T-helper 17 cell (primary cell): ENCODE measurements at regions not wholly inside any gene's neighbourhood (a gene's known extent, or its start where the extent isn't known, plus 50 kb on each side); places are given as distances from the start of the nearest gene placed in this dataset.

Experiments used
- ATAC-seq: fragments of 150-1000 bp; cut with Tn5 transposase; 2 replicates; pipeline ENCODE4 v1.10.0; 2021; ENCODE audit warnings: mild to moderate bottlenecking, moderate library complexity
- DNase-seq, 3 donors: peaks; one replicate each; pipeline versions ENCODE4 v3.0.0 to v3.0.0-alpha.2; 2020 to 2021
- H3K9me3 ChIP-seq: one replicate; pipeline ENCODE4 v1.7.0; 2013; ENCODE audit warnings: low read length, mild to moderate bottlenecking; ENCODE audit not compliant: control insufficient read depth, poor library complexity, severe bottlenecking
- H3K27ac Mint-ChIP-seq: one replicate; pipeline ENCODE4 v1.8.0; 2022; ENCODE audit warnings: mild to moderate bottlenecking, moderate library complexity, mixed read lengths
- H3K27me3 Mint-ChIP-seq: one replicate; pipeline ENCODE4 v1.8.0; 2022; ENCODE audit warnings: mixed read lengths
- H3K36me3 Mint-ChIP-seq: one replicate; pipeline ENCODE4 v1.8.0; 2022; ENCODE audit warnings: low read depth, mixed read lengths
- H3K4me1 Mint-ChIP-seq: one replicate; pipeline ENCODE4 v1.8.0; 2022; ENCODE audit warnings: mild to moderate bottlenecking, mixed read lengths
- H3K4me3 Mint-ChIP-seq: one replicate; pipeline ENCODE4 v1.8.0; 2022; ENCODE audit warnings: mild to moderate bottlenecking, moderate library complexity, mixed read lengths

DNA sequence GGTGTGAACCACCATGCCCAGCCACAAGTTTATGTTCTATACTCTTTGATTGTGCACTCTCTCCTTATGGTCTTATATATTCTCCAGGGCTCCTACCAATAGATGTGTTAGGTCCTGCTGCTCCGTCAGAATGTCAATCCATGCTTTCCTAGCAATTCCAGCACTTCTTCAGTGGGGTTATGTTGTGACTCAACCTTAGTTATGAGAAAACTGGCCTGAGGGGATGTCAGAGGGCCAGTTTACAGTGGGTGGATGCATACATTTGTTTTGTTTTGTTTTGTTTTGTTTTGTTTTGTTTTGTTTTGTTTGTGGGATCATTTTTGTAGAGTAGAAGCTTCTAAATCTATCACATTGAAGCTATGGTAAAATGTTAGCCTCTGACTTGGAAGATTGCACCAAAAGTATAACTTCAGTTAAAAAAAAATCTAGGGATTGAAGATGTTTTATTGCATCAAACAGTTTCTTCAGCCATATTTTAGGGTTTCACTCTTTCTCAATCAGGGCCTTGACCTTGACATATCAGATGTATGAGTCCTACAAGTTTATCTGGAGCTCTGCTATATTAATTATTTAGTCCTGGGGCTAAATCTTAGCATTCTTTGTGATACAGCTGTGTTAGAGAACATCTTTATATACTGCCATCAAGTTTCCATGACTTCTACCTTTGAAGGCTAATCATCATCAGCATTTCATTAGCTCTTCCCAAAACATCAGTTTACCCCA lies 191.6 kb upstream of the CNTN5 start:
- no peak for ATAC-seq
- H3K4me1 Mint-ChIP-seq = no peaks in the 10 kb centered on the region

DNA sequence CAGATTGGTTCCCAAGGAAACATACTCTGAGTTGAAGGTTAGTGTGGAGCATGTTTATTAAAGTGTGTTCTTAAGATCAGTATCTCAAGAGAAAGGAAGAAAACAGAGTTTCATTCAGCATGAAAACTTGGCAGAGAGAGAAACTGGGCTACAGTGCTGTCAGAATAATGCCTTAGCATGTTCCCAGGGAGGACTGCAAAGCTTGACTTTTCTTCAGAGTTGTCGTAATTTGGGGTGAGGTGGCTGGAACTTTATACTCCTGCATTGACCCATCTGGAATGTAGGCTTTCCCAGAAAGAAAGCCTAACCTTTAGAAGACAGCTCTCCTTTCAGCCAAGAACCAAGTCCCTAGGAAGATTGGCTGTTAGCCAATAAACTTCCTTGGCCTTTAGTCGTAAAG lies 190.8 kb upstream of the CNTN5 start:
- H3K9me3 ChIP-seq = no peaks in the 10 kb centered on the region
- Mint-ChIP-seq H3K4me3 (no peak overlapping the region), H3K27me3 (no peaks in the 10 kb centered on the region), H3K36me3 (no peaks in the 10 kb centered on the region), H3K4me1 (no peaks in the 10 kb centered on the region), H3K27ac (no peak overlapping the region)
- DNase-seq = no peak
- ATAC-seq = no peak

More for the DNA sequence above, 191.6 kb upstream of the CNTN5 start:
- Mint-ChIP-seq H3K4me3 (no peak overlapping the region), H3K27ac (no peak overlapping the region), H3K27me3 (no peaks in the 10 kb centered on the region), H3K36me3 (no peaks in the 10 kb centered on the region)
- DNase-seq = no peak
- no peaks in the 10 kb centered on the region for H3K9me3 ChIP-seq

DNA sequence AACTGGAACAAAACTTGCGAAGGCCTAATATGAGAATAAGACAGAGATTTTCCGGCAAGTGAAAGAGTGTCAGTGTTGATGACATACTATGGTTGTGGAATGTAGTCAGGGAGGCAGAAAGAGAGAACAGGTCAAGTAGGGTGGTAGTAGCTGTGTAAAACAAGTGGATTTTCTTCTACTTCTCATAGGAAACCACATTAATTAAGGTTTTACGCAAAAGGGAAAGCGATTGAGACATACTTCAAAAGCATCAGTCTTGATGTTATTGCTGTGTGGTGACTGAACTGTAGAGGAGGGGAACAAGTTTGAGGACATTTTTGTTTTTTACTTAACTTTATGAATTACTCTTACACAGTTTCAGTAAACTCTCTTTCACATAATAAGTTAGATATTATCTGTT lies 186.0 kb upstream of the CNTN5 start:
- Mint-ChIP-seq H3K27me3 (no peaks in the 10 kb centered on the region), H3K36me3 (no peaks in the 10 kb centered on the region), H3K27ac (no peak overlapping the region), H3K4me3 (no peak overlapping the region), H3K4me1 (no peaks in the 10 kb centered on the region)
- H3K9me3 ChIP-seq = no peaks in the 10 kb centered on the region
- ATAC-seq = no peak
- no peak for DNase-seq

DNA sequence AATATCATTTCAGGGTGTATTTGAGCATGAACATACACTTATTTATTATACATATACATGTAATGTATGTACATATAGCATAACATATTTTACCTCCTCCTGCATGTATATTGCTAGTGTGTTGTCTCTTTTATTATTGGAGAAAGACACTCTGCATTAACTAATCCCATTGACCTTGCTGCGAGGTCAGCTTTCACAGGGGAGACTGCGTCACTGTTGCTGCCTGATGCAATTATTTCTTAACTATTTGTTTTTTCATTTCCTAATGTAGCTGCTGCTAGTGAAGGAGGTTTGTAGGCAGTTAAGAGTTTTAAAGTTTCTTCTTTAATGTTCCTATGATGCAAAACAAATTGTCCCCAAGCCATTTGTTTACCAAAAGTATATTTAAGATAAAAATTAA lies 185.4 kb upstream of the CNTN5 start:
- DNase-seq (no peak), ATAC-seq (no peak)
- H3K27me3 Mint-ChIP-seq = no peaks in the 10 kb centered on the region
- no peak overlapping the region for H3K4me3 Mint-ChIP-seq
- H3K27ac Mint-ChIP-seq = no peak overlapping the region
- no peaks in the 10 kb centered on the region for H3K4me1 Mint-ChIP-seq
- no peaks in the 10 kb centered on the region for H3K36me3 Mint-ChIP-seq
- no peaks in the 10 kb centered on the region for H3K9me3 ChIP-seq

DNA sequence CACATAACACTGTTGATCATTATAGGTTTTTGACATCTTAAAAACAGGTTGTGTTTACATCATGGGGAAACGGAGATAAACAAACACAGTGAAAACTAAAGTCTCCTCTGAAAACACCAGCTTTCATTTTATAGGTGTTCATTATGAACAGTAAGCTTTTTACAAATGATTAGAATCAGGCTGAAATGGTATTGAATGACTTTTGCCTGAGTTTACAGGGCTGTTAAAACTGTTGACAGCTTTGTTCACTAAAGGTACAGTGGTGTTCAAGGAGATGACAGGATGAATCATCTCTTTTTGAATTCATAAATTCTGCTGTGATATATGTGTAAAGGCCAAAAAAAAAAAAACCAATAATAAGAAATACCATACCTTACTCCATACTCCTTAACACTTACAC lies 184.6 kb upstream of the CNTN5 start:
- Mint-ChIP-seq H3K36me3 (no peaks in the 10 kb centered on the region), H3K4me3 (no peak overlapping the region), H3K27ac (no peak overlapping the region), H3K4me1 (no peaks in the 10 kb centered on the region), H3K27me3 (no peaks in the 10 kb centered on the region)
- ATAC-seq (no peak), DNase-seq (no peak)
- H3K9me3 ChIP-seq = no peaks in the 10 kb centered on the region

DNA sequence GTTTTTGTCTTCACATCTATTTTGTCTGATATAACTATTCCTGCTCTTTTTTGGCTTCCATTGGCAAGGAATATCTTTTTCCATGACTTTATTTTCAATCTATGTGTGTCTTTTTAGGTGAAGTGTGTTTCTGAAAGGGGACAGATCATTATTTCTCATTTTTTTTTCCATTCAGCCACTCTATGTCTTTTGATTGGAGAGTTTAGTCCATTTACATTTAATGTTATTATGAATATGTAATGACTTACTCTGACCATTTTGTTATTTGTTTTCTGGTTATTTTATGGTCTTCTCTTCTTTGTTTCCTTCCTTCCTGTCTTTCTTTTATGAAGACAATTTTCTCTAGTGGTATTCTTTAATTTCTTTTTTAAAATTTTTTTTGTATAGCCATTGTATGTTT lies 178.6 kb upstream of the CNTN5 start:
- Mint-ChIP-seq H3K27me3 (no peaks in the 10 kb centered on the region), H3K36me3 (no peaks in the 10 kb centered on the region), H3K27ac (no peak overlapping the region)

DNA sequence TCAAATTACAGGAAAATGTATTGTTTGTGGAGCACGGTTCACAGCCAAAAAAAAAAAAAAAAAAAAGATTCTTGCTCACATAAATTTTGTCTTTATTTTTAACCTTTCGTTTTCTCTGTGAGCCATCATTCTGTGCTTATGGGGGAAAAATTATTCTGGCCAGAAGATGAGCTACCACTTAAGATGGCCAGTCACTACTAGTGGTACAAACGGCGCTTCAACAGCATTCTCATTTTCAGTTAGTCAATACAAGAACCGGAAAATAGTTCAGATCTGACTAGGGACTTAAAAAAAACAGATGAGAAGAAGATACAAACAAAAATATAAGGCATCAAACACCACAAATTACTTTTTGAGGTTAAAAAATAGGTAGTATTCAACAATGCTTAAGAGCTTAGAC lies 158.6 kb upstream of the CNTN5 start:
- H3K9me3 ChIP-seq = no peaks in the 10 kb centered on the region
- H3K27me3 Mint-ChIP-seq = no peaks in the 10 kb centered on the region
- H3K4me1 Mint-ChIP-seq = no peaks in the 10 kb centered on the region
- H3K27ac Mint-ChIP-seq = no peak overlapping the region
- H3K4me3 Mint-ChIP-seq = no peak overlapping the region
- no peak for DNase-seq
- H3K36me3 Mint-ChIP-seq = no peaks in the 10 kb centered on the region
- no peak for ATAC-seq

More for the DNA sequence above, 178.6 kb upstream of the CNTN5 start:
- DNase-seq = no peak
- H3K9me3 ChIP-seq = no peaks in the 10 kb centered on the region
- H3K4me3 Mint-ChIP-seq = no peak overlapping the region
- H3K4me1 Mint-ChIP-seq = no peaks in the 10 kb centered on the region
- ATAC-seq = no peak

DNA sequence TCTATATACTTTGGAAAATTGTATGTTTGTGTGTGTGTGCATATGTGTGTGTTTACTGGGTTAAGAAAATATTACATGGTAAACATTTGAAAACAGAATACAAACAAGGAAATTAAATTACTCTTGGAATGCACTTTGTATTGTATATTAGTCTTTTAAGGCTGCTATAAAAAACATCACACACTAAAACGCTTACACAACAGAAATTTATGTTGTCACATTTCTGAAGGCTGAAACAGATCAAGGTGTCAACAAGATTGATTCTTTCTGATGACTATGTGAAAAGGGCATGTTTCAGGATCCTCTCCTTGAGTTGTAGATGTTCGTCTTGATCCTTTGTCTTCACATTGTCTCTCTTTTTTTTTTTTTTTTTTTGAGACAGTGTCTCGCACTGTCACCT lies 149.1 kb upstream of the CNTN5 start:
- Mint-ChIP-seq H3K27me3 (no peaks in the 10 kb centered on the region), H3K4me3 (no peak overlapping the region), H3K4me1 (no peaks in the 10 kb centered on the region), H3K36me3 (no peaks in the 10 kb centered on the region), H3K27ac (no peak overlapping the region)
- DNase-seq = no peak
- H3K9me3 ChIP-seq = no peaks in the 10 kb centered on the region
- no peak for ATAC-seq

DNA sequence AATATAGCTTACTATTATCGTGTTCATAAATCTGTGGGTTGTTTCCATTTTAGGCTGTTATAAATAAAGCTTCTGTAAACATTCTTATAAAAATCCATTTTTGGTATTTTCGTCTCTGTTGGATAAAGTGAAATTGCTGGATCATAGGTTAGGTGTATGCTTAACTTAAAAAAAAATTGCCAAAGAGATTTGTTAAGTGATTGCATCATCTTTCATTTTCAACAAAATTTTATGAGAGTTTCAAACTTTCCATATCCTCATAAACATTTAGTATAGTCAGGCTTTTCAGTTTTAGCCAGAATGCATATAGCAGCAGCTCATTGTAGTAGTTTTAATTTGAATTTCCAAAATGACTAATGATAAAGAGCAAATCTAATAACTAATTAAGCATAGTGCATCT lies 146.7 kb upstream of the CNTN5 start:
- Mint-ChIP-seq H3K36me3 (no peaks in the 10 kb centered on the region), H3K4me1 (no peaks in the 10 kb centered on the region), H3K4me3 (no peak overlapping the region), H3K27ac (no peak overlapping the region), H3K27me3 (no peaks in the 10 kb centered on the region)
- ATAC-seq (no peak), DNase-seq (no peak)
- no peaks in the 10 kb centered on the region for H3K9me3 ChIP-seq

DNA sequence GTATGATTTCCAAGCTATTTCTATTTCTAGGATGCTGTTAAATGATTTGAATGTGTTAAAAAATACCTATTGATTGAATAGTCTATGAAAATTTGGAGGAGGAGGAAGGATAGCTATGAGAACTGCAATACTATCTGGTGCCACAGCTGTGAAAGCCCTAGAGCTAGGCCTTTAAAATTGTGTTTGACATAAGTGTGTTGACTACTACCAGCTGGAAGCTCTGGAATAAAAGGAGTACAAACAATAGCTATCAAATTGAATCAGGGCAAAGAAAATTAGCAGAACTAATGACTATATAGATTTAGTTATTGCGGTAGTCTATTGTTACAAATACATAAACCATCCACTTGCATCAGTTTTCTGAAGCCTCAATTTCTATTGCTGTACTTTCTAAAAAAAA lies 124.8 kb upstream of the CNTN5 start:
- H3K9me3 ChIP-seq = no peaks in the 10 kb centered on the region
- Mint-ChIP-seq H3K4me3 (no peak overlapping the region), H3K27me3 (no peaks in the 10 kb centered on the region), H3K27ac (no peak overlapping the region), H3K4me1 (no peaks in the 10 kb centered on the region), H3K36me3 (no peaks in the 10 kb centered on the region)
- ATAC-seq (no peak), DNase-seq (no peak)

DNA sequence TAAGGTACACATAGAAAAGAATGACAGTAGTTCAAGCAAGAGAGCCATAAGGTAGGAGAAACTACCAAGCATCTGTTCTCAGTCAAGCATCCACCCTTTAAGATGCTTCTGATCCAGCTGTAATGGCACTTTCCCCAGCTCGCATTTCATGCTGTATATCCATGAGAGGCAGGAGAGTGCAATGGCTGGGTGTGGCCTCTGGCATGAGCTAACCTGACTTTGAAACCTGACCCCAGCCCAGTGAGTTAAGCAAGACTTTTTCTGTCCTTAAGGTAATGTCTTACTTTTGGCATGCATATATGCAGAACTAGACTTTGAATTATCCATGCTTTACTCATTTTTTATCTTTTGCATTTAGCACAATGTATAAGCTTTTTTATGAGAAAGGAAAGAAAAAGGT lies 79.8 kb upstream of the CNTN5 start:
- no peaks in the 10 kb centered on the region for H3K36me3 Mint-ChIP-seq
- no peaks in the 10 kb centered on the region for H3K9me3 ChIP-seq
- no peaks in the 10 kb centered on the region for H3K27me3 Mint-ChIP-seq
- no peak overlapping the region for H3K27ac Mint-ChIP-seq
- no peak overlapping the region for H3K4me3 Mint-ChIP-seq
- H3K4me1 Mint-ChIP-seq = no peaks in the 10 kb centered on the region
- no peak for ATAC-seq
- DNase-seq = no peak

DNA sequence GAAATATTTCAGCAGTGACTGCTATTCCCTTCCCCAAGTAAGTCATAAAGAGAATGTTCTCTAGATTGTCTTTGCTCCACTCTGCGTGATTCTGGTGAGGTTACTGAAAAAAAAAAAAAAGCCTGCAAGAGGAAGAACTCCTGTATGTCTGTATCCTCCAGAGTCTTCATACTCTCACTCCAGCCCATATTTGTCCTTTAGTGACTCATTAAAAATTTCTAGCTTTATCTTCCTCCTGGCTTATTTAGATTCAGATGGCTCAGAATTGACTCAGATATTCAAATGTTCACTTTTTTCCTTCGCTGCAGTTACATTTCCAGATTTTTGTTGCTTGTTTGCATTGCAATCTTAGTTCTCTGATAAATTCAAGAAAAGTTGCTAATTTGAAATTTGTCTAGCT lies 76.3 kb upstream of the CNTN5 start:
- no peak for ATAC-seq

DNA sequence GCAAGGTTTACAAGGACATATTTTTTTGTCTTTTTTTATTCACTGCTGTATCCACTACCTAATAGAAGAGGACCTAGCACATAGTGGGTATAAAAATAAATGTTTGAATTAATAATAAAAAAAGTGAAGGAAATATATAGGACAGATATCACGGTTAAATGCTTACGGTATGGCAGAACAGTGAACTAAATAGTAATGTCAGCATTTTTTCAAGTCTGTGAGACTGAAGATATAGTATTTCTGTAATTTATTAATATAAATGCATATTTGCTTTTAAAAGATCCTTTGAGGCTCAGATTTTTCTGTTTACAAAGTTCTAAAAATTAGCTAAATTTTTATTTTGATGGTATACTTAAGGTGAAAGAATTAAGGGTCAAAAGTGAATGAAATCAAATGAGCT lies 68.6 kb upstream of the CNTN5 start:
- no peaks in the 10 kb centered on the region for H3K4me1 Mint-ChIP-seq
- DNase-seq (no peak), ATAC-seq (no peak)
- no peaks in the 10 kb centered on the region for H3K27me3 Mint-ChIP-seq
- H3K36me3 Mint-ChIP-seq = no peaks in the 10 kb centered on the region
- no peak overlapping the region for H3K27ac Mint-ChIP-seq
- H3K9me3 ChIP-seq = no peaks in the 10 kb centered on the region
- no peak overlapping the region for H3K4me3 Mint-ChIP-seq

More for the DNA sequence above, 76.3 kb upstream of the CNTN5 start:
- Mint-ChIP-seq H3K27me3 (no peaks in the 10 kb centered on the region), H3K36me3 (no peaks in the 10 kb centered on the region), H3K4me3 (no peak overlapping the region), H3K27ac (no peak overlapping the region), H3K4me1 (no peaks in the 10 kb centered on the region)
- H3K9me3 ChIP-seq = no peaks in the 10 kb centered on the region
- no peak for DNase-seq

DNA sequence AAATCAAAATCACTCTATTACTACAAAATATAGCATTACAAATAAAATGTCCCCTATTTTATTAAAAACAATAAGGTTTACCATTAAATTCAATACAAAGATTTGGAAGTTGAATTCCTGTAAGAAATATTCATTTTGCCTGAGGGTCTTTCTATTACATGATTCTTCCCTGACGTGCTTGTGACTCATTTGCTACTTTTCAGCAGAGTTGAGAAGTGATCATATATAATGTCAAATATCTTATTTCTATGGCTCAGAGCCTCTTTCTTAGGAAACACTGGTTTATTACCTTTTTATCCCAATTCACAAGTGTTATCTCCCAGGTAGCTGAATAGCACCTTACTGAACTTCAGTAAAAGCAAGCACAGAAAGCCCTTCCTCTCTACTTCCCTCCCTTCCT lies 65.2 kb upstream of the CNTN5 start:
- DNase-seq (no peak), ATAC-seq (no peak)
- H3K9me3 ChIP-seq = no peaks in the 10 kb centered on the region
- Mint-ChIP-seq H3K27ac (no peak overlapping the region), H3K36me3 (no peaks in the 10 kb centered on the region), H3K4me1 (no peaks in the 10 kb centered on the region), H3K27me3 (no peaks in the 10 kb centered on the region), H3K4me3 (no peak overlapping the region)
